ENCODE measurements at regions not wholly inside any gene's neighbourhood (a gene's known extent, or its start where the extent isn't known, plus 50 kb on each side); places are given as distances from the start of the nearest gene placed in this dataset.
"Not testable (repeated sequence)": the region's sequence is repeated elsewhere in the genome, so short reads cannot be mapped to it uniquely, and the experiment has no call there.

DNA sequence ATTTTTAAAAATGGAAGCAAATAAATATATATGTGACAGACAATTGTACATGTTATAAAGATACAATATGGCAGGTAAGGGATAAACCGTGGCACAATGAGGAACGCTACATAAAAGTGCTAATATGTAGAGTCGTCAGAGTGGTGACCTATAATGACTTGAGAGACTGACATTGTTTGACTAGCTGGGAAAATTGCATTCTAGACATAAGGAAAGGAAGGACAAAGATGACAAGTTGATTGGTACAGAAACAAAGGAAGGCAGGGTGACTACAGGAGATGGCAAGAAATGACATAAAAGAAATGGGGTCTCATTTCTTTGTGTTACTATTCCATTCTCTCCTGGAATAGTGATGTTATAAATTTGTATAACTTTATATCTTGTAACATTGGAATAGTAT lies 420.4 kb downstream of the DSC3 start:
- DNase-seq: no peak

DNA sequence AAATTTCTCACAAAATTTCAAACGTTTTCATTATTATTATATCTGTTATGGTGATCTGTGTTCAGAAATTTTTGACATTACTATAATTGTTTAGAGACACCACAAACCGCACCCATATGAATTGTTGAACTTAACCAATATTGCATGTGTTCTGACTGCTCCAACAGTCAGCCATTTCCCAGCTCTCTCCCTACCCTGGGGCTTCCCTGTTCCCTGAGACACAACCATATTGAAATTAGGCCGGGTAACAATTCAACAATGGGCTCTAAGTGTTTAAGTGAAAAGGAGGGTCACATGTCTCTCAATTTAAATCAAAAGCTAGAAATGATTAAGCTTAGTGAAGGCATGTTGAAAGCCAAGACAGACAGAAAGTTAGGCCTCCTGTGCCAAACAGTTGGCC lies 424.0 kb downstream of the DSC3 start:
- DNase-seq: no peak

GRCh38 chr18:30616414-30616813 lies 426.1 kb downstream of the DSC3 start:
- DNase-seq: no peak

DNA sequence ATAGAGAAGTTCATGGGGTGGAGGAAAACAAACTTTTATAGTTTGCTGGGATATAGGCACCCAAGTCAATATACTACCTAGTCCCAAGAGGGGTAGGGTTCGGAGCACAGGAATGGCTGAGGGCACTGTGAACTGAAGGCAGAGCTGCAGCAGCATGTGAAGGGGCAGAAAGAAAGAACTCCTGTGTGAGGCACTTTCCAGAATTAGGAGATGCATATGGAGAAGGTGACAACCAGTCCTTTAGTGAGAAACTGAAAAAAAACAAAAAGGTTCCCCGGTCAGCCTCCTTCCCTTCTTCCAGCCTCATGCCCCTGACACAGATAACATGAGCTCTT lies 429.1 kb downstream of the DSC3 start:
- DNase-seq: no peak

DNA sequence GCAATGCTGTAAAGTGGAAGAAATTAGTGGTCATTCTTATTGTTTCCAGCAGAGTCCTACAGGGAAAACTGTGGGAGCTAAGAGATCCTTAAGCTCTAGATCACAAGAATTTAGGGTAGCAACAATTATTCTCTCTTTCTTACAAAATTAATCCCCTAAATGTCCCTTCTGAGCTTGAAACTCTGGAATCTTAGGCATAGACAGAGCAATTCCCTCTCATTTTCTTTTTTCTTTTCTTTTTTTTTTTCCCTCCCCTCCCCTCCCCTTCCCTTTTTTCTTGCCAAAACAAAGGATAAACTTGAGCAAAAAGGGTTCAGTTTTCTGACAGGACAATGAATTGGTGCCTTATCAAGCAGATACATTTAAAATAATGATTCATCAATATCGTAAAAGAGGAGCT lies 441.0 kb downstream of the DSC3 start:
- no peak for DNase-seq

- no peak for DNase-seq
Measured at GRCh38 chr18:30597202-30597601, 445.3 kb downstream of the DSC3 start.

GRCh38 chr18:30596635-30597034 lies 445.9 kb downstream of the DSC3 start:
- DNase-seq: no peak

- DNase-seq: no peak
Measured at GRCh38 chr18:30595942-30596341, 446.6 kb downstream of the DSC3 start.

DNA sequence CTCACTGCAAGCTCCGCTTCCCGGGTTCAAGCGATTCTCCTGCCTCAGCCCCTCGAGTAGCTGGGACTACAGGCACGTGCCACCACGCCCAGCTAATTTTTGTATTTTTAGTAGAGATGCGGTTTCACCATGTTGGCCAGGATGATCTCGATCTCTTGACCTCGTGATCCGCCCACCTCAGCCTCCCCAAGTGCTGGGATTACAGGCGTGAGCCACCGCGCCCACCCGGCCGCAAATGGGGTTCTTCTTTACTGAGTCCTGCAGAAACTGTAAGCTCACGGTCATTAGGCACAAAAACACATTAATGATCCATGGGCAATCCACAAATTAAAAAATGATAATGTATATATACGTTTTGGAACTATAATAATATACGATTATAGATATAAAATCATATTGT lies 447.6 kb downstream of the DSC3 start:
- not testable (repeated sequence) for DNase-seq

- DNase-seq: no peak
Measured at GRCh38 chr18:30591462-30591861, 451.1 kb downstream of the DSC3 start.

DNA sequence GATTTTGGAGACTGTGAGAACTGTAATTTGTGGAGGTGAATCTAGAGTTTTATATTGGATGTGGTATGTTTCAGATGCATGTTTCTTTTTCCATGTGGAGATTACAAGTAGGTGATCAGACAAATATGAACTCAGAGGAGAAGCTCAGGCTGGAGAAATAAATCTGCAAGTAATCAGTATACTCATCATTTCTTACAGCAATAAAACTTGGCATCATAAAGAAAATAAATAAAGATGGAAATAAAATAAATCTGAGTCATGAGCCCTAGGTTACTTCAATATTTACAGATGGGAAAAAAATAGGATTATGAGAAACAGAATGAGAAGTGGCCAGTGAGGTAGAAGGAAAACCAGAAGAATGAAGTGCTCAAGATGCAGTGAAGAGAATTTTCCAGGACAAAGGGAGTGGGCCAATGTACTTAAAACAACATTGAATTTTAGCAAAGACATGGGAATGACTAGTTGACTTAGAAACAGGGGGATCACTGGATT lies 453.8 kb downstream of the DSC3 start:
- no peak for DNase-seq

DNA sequence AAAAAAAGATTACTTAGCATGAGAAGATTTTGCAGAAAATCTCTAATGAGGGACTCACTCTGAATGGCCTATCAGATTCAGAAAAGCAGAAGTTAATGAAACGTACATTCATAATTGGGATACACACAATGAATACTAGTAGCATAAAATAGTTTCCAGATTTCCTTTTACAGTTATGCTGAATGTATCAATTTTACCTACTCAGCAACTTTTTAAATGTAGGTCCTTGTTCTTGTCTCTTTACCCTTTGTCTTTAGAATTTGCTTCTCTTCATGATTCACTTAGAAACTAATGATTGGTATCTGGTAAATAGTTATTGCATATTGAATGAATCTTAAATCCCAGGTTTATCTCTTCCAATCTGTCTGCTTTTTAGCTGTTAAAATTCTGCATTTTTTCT lies 458.8 kb downstream of the DSC3 start:
- no peak for DNase-seq

DNA sequence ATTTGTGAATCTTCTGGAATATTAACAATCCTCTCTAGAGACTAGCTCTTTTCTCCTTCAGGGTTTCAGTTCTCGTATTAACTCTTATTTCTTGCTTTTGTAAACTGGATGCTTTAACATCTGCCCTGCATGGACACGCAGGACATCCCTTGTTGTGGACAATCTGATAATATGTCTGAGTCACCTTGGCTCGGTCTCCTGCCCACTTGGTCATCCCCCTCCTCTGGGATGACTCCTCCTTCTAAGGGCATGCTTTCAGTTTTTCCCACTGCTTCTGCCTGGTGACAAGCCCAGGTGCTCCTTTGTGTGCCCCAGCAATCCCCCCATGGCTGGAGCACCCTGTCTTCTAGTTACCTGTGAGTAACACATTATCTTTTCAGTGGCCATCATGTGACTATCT lies 460.5 kb downstream of the DSC3 start:
- DNase-seq: no peak

DNA sequence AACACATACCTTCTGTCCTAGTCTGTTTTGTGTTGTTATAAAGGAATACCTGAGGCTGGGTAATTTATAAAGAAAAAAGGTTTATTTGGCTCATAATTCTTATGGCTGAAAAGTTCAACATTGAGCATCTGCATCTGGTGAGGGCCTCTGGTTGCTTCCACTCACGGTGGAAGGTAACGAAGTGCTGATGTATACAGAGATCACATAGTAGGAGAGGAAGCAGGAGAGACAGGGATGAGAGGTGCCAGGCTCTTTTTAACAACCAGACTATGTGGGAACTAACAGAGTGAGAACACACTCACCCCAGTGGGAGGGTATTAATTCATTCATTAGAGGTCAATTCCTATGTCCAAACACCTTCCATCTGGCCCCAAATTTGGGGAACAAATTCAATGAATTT lies 463.8 kb downstream of the DSC3 start:
- DNase-seq: no peak

DNA sequence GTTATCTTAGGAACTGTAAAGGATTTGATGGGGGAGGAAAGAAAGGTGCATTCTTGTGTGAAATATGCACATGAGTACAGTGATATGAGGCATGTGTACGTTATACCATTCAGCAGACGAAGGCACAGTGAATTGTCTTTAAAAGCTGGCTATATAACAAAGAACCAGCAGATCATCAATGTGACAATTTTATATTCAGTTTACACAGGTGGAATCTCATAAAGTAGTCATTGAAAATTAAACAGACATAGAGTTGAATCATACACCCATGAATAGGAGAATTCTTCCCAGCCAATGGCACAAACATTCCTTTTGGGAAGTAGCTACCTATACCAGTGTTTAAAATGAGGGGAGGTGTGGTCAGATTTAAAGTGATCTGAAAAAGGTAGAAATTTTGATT lies 470.3 kb downstream of the DSC3 start:
- DNase-seq: no peak

- no peak for DNase-seq
Measured at GRCh38 chr18:30568333-30568732, 474.2 kb downstream of the DSC3 start.

GRCh38 chr18:30566877-30567276 lies 475.7 kb downstream of the DSC3 start:
- DNase-seq: no peak

DNA sequence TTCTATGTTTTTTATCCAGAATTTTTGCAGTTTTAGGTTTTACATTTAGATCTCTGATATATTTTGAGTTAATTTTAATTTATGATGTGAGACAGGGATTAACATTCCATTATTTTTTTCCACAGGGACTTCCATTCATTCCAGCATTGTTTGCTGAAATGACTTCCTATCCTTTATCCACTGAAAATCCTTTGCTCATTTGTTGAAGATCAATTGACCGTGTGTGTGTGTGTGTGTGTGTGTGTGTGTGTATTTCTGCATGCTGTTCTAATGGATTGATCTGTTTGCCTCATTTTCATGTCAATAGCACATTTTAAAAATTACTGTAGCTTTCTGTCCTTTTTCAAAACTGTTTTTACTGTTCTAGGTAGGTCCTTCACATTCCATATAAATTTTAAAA lies 480.3 kb downstream of the DSC3 start:
- no peak for DNase-seq

DNA sequence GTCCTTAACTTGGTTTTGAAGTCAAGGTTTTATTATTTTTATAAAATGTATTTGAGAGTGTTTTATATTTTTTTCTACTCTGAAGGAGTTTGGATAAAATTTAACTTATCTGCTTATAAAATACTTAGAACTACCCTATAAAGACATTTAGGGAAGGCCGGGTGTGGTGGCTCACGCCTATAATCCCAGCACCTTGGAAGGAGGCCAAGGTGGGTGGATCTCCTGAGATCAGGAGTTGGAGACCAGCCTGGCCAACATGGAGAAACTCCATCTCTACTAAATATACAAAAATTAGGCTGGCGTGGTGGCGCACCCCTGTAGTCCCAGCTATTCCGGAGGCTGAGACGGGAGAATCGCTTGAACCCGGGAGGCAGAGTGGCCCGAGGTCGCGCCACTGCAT lies 486.4 kb downstream of the DSC3 start:
- DNase-seq: no peak

DNA sequence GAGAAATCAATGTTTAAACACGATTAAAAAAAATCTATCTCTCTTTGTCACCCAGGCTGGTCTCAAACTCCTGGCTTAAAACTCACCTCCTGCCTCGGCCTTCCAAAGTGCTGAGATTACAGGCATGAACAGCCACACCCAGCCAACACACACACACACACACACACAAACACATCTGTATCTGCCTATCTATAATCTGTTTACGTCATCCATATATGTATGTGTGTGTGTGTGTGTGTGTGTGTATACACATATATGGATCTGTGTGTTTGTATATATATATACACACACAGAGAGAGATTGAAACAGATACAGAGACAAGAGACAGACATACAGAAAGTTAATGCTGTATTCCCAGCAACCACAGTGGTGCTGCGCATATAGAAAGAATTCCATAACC lies 497.1 kb downstream of the DSC3 start:
- DNase-seq: no peak

DNA sequence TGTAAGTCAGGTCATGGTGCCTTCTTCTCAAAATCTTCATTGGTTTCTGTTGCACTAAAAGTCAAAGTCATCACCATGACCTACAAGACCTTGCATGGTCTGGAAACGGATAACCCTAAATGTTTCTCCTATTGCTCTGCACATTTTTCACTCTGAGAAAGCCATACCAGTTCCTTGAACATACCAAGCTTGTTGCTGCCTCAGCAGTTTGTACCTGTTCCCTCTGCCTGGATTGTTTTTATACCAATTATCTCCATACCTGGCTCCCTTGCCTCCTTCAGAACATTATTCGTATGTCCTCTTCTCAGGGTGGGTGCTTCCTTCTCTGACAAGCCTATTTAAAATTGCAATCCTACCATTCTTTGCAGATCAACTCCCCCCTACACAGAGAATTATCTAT lies 498.4 kb downstream of the DSC3 start:
- no peak for DNase-seq

- no peak for DNase-seq
Measured at GRCh38 chr18:30533716-30534115, 508.8 kb downstream of the DSC3 start.

GRCh38 chr18:30527917-30528316 lies 514.6 kb downstream of the DSC3 start:
- no peak for DNase-seq

GRCh38 chr18:30527226-30527625 lies 515.3 kb downstream of the DSC3 start:
- no peak for DNase-seq

GRCh38 chr18:30522288-30522929 lies 520.1 kb downstream of the DSC3 start:
- no peak for DNase-seq

- no peak for DNase-seq
Measured at GRCh38 chr18:30514059-30514458, 528.5 kb downstream of the DSC3 start.

All from CD4-positive, alpha-beta T cell treated with Interleukin-15 for 1 hour (primary cell).